Stimulated activated CD8-positive, alpha-beta memory T cell treated with anti-CD3 and anti-CD28 coated beads, Interleukin-12 subunit alpha, Interleukin-12 subunit beta, amount 100 ng/mL, for 24 hours (primary cell): ENCODE measurements at regions not wholly inside any gene's neighbourhood (a gene's known extent, or its start where the extent isn't known, plus 50 kb on each side); places are given as distances from the start of the nearest gene placed in this dataset.

Experiments
- DNase-seq: peaks from one replicate; pipeline ENCODE4 v3.0.0-alpha.2; 2020; ENCODE audit errors: extremely low read depth

DNA sequence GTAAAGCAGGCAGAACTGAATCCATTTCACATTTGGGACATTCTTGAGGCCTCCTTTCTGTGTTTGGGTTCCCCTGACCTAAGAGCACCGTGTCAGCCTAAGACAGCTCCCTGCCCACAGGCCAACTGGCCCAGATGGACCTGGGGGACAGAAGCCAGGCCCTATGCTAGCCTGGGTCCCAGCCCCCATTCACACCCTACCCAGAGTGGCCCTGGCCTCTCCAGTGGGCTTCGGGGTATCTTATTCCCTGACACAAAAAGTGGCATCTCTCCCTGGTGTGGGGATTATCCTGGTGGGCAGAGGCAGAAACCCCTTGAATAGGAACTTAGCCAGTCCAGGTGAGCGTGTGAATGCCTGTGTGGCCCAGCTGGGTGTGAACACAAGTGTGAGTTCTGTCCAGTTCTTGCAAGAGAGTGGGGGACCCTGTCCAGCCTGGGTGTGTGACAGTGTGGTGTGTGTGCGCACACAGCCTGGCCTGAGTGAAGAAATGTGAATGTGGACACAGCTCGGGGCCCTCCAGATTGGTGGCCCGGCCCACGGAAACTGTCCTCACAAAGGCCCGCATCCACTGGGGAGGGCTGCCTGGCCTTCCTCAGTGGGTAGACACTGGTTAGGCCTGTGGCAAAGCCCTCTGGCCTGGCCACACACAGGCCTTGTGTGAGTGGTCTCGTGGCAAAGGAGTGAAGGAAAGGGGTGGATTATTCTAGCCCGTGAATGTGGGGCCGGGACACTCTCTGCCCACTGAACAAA lies 63.0 kb upstream of the HAAO start:
- DNase-seq: no peak

DNA sequence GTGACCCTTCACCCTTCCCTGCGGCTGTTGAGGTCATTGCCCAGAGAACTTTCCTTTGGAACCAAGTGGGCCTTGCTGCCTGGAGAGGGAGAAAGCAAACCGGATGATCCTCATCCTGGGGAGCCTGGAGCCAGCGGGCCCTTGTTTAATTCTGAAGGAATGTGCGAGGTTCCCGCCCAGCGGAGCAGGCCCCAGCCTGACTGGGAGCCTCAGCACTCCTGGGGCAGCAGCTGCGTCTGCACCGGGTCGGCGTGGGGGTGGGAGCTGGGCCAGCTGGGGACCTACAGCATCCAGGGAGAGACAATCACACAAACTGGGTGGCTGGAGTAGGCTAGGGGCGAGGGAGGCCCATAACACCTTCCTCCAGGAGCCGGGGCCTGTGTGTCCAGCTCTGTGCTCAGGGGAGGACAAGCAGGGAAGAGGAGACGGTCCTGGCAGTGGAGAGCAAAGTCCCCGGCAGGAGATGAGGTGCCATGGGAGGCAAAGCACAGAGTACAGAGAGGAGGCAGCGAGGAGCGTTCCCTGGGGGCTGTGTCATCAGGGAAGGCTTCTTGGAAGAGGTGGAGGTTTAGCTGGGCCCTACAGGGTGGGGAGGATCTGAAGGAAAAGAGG lies 61.9 kb upstream of the HAAO start:
- no peak for DNase-seq

DNA sequence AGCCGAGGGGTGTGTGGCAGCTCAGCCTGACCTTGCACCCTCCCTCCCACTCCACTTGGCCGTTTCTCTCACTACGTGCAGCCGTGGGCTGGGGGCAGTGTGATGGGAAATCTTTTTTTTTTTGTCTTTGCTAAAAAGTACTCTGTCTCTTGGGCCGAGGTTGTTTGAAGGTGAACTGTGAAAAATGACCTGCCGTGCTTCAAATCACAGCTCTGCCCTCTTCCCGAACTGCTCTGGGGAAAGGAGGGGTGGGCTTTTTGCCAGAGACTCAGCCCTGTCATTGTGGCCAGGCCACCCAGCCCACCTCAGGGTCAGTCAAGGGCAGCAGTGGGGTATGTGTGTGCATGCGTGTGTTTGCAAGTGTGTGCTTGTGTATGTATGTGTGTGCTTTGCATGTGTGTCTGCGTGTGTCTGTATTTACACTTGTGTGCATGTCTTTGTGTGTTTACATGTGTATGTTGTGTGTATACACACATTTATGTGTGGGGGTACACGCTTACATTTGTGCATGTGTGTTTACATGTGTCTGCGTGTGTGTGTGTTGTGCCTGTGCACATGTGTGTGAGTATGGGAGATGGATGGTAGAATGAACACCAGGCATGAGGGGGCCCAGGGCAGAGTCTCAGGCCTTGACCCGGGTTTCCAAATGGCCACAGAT lies 61.3 kb upstream of the HAAO start:
- DNase-seq: no peak

DNA sequence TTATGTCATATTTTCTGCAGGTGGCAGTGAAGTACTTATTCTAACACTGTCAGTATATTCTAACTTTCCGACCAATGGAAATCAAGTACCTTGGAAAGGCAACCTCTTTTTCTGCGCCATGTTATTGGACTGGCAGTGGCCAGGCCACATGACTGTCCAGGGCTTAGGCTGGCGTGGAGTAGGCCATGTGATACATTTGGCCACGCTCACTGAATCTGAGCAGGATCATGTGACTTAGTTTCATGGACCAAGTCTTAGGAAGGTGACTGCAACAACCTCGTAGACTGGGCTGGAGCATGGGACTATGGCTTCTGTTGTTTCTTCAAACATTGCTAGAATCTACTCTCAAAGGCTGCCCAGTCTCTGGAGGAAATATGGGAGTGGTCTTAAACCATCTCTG lies 60.4 kb upstream of the HAAO start:
- DNase-seq: no peak

DNA sequence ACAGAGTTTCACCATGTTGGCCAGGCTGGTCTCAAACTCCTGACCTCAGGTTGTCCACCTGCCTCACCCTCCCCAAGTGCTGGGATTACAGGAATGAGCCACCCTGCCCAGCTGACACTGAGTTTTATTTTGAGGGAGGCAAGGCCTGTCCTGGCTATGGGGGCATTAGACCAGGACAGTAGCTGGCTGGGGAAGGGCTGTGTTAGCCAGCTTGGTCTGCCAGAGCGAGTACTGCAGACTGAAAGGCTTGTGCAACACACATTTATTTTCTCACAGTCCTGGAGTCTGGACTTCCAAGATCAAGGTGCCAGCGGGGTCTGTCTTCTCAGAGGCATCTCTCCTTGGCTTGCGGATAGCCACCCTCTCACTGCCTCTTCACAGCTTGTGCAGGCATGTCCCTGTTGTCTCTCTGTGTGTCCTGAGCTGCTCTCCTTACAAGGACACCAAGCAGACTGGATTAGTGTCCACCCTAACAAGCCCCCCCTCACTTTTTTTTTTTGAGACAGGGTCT lies 59.4 kb upstream of the HAAO start:
- no peak for DNase-seq

DNA sequence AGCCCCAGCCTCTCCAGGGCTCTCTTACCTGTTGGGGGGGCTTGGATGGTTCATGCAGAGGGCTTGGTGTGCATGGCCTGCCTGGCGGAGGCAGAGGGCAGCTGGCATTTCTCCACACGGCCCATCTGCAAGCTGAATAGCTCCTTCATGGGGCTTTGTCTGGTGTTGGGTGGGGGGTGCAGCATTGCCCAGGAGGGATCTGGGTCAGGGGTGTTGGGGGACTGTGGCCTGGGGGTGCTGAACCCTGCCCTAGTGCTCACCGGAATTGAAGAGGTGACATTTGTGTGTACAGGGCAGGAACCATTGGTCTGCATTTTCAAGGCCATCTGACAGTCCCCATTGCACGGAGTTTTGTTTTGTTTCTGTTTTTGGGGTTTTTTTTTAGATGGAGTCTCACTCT lies 58.8 kb upstream of the HAAO start:
- DNase-seq: no peak

DNA sequence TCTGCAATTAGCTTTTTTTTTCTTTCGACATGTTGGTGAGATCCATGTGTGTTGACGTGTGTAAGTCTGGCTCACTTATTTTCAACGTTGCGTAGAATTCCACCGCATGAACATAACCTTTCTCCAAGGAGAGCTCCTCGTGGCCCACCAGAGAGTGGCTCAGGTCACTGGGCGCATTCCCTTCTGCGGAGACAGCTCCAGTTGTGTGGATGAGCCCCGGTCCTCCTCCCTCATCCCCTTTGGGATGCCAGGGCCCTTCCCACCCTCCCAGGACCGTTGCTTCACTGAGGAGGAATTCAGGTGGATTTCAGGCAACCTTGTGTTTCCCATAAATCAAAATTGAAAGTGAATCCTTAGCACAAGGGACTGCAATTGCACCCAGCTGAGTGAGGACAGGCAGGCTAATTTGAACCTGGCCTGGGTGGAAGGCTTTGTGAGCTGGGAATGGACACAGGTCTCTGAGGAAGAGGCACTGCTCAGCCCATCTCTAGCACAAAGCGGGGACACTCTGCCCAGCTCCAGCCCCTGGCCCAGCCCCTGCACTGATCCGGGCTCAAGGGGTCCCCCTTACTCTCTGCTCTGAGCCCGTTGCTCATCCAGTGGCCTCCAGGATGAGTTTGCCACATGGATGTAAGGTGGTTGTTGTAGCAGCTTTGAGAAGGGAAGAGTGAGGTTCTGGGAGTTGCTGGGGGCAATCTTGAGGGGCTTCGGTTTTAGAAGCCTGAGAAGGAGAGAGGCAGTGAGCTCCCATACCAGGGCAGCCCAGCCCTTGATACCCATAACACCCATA lies 57.8 kb upstream of the HAAO start:
- DNase-seq: no peak

DNA sequence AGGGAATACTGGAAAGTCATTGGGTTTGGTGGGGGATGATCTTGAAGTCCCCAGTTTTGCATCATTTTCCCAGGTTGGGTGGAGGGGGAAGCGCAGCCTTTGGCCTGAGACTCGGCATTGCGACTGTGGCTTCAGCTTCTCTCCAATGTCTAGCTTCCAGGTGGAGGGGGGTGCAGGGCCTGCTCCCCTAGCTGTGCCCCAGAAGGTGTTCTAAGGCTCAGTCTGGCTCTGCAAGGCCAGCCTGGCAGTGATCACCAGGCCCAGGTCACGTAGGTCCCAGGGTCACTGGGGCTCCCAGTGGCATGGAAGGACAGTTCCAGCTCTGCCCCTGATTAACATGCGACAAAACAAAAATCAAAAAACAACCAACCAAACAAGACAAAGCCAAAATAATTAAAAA lies 56.9 kb upstream of the HAAO start:
- DNase-seq: no peak

DNA sequence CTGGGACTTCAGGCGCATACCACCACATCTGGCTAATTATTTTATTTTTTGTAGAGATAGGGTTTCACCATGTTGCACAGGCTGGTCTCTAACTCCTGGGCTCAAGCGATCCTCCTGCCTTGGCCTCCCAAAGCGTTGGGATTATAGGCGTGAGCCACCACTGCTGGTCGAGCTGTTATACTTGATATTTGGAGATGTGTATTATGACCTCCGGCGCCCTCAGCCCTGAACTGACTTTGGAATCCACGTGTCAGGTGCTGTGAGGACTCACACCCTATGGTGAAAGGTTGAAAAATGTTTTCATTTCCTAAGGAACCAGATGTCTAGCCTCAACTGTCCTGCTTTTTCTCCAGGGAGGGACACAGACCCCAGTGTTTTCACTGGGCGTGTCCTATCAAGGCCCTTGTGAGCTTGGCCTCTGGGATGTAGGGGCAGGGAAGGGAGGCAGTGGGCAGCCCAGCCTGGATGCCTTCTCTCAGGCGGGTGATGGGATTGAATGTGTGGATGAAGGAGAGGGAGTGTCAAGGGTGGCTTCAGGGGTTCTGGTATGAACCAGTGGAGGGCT lies 56.4 kb upstream of the HAAO start:
- no peak for DNase-seq

DNA sequence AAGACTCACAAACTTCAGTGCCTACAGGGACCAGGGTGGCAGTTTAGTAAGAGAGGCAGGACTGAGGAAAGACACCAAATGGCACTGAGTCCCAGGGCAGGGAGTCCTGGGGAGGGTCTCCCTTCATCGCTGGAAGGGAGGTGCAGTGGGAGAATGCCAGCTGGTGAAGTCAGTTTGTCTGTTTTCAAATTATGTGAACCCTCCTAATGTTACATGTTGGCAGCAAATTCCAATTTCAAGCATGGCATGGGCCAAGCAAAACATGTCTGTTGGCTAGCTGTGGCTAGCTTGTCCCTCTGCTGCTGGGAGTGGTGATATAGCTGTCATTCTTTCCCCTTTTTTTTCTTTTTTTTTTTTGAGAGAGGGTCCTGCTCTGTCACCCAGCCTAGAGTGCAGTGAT lies 55.9 kb upstream of the HAAO start:
- no peak for DNase-seq

DNA sequence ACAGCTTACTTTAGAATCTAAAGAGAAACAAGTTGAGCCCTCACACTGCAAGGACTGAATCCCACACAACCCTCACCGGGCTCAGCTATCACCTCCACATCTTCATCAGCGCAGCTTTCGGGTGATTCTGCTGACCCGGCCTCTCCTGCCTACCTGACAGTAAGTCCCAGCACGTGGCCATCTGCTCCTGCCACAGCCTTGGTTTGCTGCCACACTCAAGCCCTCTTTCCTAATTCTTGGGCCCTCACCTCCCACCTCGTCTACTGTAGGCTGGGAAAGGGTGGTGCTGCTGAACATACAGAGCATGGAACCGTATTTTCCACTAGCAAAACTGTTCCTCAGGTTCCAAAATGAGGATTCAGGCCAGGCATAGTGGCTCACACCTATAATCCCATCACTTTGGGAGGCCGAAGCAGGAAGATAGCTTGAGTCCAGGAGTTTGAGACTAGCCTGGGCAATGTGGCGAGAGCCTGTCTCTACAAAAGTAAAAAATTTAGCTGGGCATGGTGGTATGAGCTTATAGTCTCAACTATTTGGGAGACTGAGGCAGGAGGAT lies 55.3 kb upstream of the HAAO start:
- no peak for DNase-seq

DNA sequence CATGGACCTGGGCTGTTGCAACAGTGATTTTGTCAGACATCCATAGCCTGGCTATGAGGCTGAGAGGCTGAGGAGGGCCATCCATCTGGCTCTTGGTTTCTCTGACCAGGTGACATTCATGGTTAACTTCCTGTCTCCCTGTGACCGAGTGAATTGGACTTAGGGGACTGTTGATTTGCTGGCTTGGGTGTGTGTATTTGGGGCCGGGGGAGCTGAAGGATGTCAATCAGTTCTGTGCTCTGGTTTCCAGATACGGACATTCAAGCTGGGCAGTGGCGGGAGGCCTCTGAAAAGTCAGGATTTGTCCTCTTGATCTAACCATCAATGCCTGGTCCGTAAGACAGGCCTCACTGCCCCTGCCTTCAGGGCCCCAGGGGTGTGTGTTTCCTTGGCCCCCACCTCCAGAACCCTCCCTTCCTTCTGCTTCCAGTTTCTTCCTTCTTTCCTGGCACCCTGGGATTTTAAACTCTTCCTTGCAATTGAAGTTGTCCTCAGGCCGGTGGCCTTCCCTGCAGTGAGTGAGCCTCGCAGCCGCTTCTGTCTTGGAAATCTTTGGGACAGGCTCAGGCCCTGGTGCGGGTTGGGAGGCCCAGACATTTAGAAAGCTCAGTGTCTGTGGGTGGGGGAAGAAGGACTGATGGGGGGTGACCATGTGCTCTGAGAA lies 54.7 kb upstream of the HAAO start:
- no peak for DNase-seq

DNA sequence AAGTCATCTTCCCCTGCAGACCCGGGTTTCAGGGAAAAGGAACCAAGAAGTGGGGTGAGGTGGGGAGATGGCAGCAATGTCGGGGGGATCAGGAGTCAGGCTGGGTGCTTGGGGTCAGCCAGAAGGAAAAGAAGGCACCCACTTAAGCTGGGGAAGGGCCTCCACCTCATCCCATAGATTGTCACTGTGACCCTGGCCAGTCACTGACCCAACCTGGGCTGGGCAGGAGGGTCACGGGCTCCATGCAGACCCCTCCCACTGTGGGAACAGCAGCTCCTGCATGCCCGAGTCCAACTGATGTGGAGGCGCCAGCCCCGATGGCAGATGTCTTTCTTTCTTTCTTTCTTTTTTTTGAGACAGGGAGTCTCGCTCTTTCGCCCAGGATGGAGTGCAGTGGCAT lies 53.6 kb upstream of the HAAO start:
- no peak for DNase-seq

DNA sequence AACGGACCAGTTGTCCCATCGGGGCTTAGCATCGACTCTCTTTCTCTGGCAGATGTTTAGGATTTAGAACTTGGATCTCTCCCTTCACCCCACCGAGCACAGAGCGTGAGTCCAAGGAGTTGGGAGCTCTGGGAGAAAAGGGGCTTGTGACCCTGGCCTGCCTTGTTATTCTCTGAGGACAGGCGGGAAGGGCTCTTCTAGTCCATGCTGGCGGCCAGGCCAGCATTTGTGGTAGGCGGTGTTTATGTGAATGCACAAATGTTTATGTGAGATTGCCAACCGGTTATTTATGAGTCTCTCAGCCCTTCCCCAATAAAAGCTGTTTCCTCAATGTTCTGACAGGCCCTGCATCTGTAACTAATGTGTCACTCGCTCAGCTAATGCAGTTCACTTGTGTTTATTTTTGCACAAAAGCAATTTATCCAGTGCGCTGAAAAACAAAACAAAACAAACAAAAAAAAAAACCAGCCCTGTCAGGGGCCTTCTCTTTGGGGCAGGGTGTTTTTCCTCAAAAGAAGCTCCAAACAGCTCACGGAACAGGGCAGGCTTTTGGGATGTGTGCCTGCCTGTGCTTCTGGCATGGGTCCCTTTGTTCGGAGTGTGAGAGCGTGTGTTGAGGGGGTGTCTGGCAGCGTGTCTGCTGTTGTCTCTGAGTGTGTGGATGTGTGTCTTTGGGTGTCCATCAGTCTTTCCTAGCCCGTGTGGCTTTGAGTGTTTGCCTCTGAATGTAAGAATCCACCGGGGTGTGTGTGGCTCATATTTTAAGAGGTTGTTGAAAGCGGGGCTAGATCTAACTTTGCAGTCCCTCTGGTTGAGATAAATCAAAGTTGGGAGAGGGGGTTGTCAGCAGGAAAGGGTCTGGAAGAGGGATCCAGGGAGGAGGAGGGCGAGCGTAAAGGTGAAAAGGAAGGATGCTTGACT lies 52.8 kb upstream of the HAAO start:
- DNase-seq: no peak

DNA sequence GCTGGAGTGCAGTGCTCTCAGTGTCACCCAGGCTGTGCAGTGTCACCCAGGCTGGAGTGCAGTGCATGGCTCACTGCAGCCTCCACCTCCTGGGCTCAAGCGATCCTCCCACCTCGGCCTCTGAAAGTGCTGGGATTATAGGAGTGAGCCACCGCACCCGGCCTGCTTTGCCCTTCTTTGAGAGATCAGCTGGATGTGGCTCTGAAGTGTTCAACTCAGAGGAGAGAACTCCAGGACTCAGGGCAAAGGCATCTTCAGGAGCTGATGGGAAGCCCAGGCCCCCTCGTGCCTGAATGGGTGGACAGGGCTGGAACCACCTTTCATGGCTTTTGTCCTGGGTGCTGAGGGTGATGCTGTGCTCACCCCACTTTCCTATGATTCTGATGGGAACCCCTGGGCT lies 52.0 kb upstream of the HAAO start:
- no peak for DNase-seq

DNA sequence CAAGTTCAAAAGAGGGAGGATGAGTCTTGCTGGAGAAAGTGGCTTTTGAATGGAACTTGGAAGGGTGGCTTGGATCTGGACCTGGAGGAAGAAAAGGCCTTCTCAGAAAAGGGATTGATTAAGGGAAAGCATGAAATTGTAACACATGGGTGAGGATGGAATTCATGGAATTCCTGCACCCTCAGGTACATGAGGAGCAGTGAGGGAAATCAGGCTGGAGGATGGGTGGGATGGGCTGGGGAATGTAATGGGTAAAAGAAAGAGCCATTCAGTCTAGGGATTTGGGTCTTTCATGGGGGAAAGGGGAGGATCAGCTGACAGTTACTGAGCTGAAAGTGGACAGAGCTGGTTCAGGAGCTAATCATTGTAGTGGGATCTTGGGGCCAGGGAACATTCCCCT lies 51.2 kb upstream of the HAAO start:
- DNase-seq: no peak

DNA sequence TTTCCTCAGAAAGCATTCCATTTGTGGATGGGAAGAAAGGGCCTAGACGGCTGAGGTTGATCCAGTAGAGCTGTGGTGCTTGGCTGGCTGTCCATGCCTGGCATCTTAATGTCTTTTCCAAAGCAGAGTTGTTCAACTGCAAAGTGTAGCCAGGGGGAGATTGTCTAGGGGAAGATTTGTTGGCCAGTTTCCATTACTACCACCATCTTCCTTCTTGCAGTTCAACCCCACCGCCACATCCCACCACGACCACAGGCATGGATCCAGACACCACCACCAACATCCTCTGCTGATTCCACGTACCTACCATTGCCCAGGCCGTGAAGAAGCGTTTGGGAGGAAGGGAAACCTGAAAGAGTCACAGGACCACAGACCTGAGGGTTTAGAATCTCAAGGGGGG lies 50.7 kb upstream of the HAAO start:
- no peak for DNase-seq

DNA sequence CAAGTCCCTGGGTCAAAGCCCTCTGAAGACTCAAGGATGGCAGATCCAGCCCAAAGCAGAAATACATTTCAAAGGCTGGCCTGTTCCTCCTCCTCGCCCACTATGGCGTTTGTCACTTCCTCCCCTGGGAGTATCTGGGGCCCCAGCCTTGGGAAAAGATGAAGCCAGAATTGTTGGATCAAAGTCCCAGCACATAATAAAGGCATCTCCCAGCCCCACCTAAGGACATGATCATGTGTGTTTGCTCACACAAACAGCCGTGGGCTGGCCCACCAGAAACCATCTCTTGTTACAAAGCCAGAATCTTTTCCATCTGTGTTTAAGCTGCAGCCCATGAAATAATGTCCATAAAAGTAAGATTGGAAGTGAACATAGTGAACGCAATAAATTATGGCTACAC lies 50.1 kb upstream of the HAAO start:
- DNase-seq: no peak
